ENCODE measurements at regions not wholly inside any gene's neighbourhood (a gene's known extent, or its start where the extent isn't known, plus 50 kb on each side); places are given as distances from the start of the nearest gene placed in this dataset.
"Not testable (repeated sequence)": the region's sequence is repeated elsewhere in the genome, so short reads cannot be mapped to it uniquely, and the experiment has no call there.

- WGBS, 2 experiments (ENCODE audit: insufficient coverage in 2 of 2), result 92 to 100% methylated on average over 3 to 4 of the region's 8 CpGs
- Histone ChIP-seq H3K27ac (ENCODE audit: low read depth, low read length, severe bottlenecking) (peak overlapping the region; percentile 67), H3K4me3 (ENCODE audit: extremely low read depth, insufficient read depth, low read length, poor library complexity, severe bottlenecking) (no peak overlapping the region), H3K4me1 (ENCODE audit: control insufficient read depth, insufficient read depth, low read length, poor library complexity, severe bottlenecking) (peaks cover 2% of the 10 kb centered on the region), H3K36me3 (ENCODE audit: control insufficient read depth, insufficient read depth, low read length) (no peaks in the 10 kb centered on the region), H3K9me3 (ENCODE audit: control insufficient read depth, low read length) (no peaks in the 10 kb centered on the region)
Observed at GRCh38 chr5:158451203-158451992, 592.5 kb upstream of the CLINT1 start.

GRCh38 chr5:158450751-158451171, 591.8 kb upstream of the CLINT1 start:
- H3K27ac ChIP-seq (ENCODE audit: low read depth, low read length, severe bottlenecking), result peak overlapping the region; percentile 67
- no peak overlapping the region for H3K4me3 ChIP-seq (ENCODE audit: extremely low read depth, insufficient read depth, low read length, poor library complexity, severe bottlenecking)
- H3K4me1 ChIP-seq (ENCODE audit: control insufficient read depth, insufficient read depth, low read length, poor library complexity, severe bottlenecking), result no peaks in the 10 kb centered on the region
- H3K36me3 ChIP-seq (ENCODE audit: control insufficient read depth, insufficient read depth, low read length), result no peaks in the 10 kb centered on the region
- 94% methylated on average over 3 of the region's 5 CpGs; no CpG with 5 or more reads in 1 of the 2 experiments for WGBS, 2 experiments (ENCODE audit: insufficient coverage in 2 of 2)
- no peaks in the 10 kb centered on the region for H3K9me3 ChIP-seq (ENCODE audit: control insufficient read depth, low read length)

DNA sequence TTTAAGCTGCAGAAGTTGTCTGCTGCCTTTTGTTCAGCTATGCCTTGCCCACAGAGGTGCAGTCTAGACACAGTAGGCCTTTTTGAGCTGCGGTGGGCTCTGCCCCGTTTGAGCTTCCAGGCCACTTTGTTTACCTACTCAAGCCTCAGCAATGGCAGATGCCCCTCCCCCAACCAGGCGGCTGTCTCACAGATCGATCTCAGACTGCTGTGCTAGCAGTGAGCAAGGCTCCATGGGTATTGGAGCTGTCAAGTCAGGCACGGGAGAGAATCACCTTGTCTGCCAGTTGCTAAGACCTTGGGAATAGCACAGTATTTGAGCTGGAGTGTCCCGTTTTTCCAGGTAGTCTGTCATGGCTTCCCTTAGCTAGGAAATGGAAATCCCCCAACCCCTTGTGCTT, 587.8 kb upstream of the CLINT1 start:
- not testable (repeated sequence) for H3K4me1 ChIP-seq (ENCODE audit: control insufficient read depth, insufficient read depth, low read length, poor library complexity, severe bottlenecking); H3K36me3 ChIP-seq (ENCODE audit: control insufficient read depth, insufficient read depth, low read length); H3K9me3 ChIP-seq (ENCODE audit: control insufficient read depth, low read length); H3K27ac ChIP-seq (ENCODE audit: low read depth, low read length, severe bottlenecking); H3K4me3 ChIP-seq (ENCODE audit: extremely low read depth, insufficient read depth, low read length, poor library complexity, severe bottlenecking)
- WGBS, 2 experiments (ENCODE audit: insufficient coverage in 2 of 2), result 70 to 80% methylated on average over 5 to 6 of the region's 6 CpGs

GRCh38 chr5:158439204-158439603, 580.3 kb upstream of the CLINT1 start:
- not testable (repeated sequence) for H3K36me3 ChIP-seq (ENCODE audit: control insufficient read depth, insufficient read depth, low read length); H3K4me3 ChIP-seq (ENCODE audit: extremely low read depth, insufficient read depth, low read length, poor library complexity, severe bottlenecking); H3K9me3 ChIP-seq (ENCODE audit: control insufficient read depth, low read length); H3K27ac ChIP-seq (ENCODE audit: low read depth, low read length, severe bottlenecking); H3K4me1 ChIP-seq (ENCODE audit: control insufficient read depth, insufficient read depth, low read length, poor library complexity, severe bottlenecking)
- 80 to 100% methylated on average over 1 of the region's 3 CpGs for WGBS, 2 experiments (ENCODE audit: insufficient coverage in 2 of 2)

GRCh38 chr5:158436271-158437065, 577.5 kb upstream of the CLINT1 start:
- H3K9me3 ChIP-seq (ENCODE audit: control insufficient read depth, low read length), result no peaks in the 10 kb centered on the region
- H3K4me1 ChIP-seq (ENCODE audit: control insufficient read depth, insufficient read depth, low read length, poor library complexity, severe bottlenecking), result no peaks in the 10 kb centered on the region
- 100% methylated on average over 1 of the region's 2 CpGs; no CpG with 5 or more reads in 1 of the 2 experiments for WGBS, 2 experiments (ENCODE audit: insufficient coverage in 2 of 2)
- H3K4me3 ChIP-seq (ENCODE audit: extremely low read depth, insufficient read depth, low read length, poor library complexity, severe bottlenecking), result no peak overlapping the region
- no peak overlapping the region for H3K27ac ChIP-seq (ENCODE audit: low read depth, low read length, severe bottlenecking)
- H3K36me3 ChIP-seq (ENCODE audit: control insufficient read depth, insufficient read depth, low read length), result no peaks in the 10 kb centered on the region

- Histone ChIP-seq H3K4me1 (ENCODE audit: control insufficient read depth, insufficient read depth, low read length, poor library complexity, severe bottlenecking) (no peaks in the 10 kb centered on the region), H3K9me3 (ENCODE audit: control insufficient read depth, low read length) (no peaks in the 10 kb centered on the region), H3K36me3 (ENCODE audit: control insufficient read depth, insufficient read depth, low read length) (no peaks in the 10 kb centered on the region), H3K4me3 (ENCODE audit: extremely low read depth, insufficient read depth, low read length, poor library complexity, severe bottlenecking) (no peak overlapping the region), H3K27ac (ENCODE audit: low read depth, low read length, severe bottlenecking) (no peak overlapping the region)
- WGBS, 2 experiments (ENCODE audit: insufficient coverage in 2 of 2), result 100% methylated on average over 1 of the region's 4 CpGs; no CpG with 5 or more reads in 1 of the 2 experiments
Observed at GRCh38 chr5:158435161-158435616, 576.2 kb upstream of the CLINT1 start.

- Histone ChIP-seq H3K4me3 (ENCODE audit: extremely low read depth, insufficient read depth, low read length, poor library complexity, severe bottlenecking) (no peak overlapping the region), H3K36me3 (ENCODE audit: control insufficient read depth, insufficient read depth, low read length) (no peaks in the 10 kb centered on the region), H3K9me3 (ENCODE audit: control insufficient read depth, low read length) (no peaks in the 10 kb centered on the region), H3K27ac (ENCODE audit: low read depth, low read length, severe bottlenecking) (no peak overlapping the region), H3K4me1 (ENCODE audit: control insufficient read depth, insufficient read depth, low read length, poor library complexity, severe bottlenecking) (no peaks in the 10 kb centered on the region)
- 50% methylated on average over 2 of the region's 2 CpGs; no CpG with 5 or more reads in 1 of the 2 experiments for whole genome bisulfite sequencing, 2 experiments (ENCODE audit: insufficient coverage in 2 of 2)
Observed at GRCh38 chr5:158434749-158435148, 575.8 kb upstream of the CLINT1 start.

DNA sequence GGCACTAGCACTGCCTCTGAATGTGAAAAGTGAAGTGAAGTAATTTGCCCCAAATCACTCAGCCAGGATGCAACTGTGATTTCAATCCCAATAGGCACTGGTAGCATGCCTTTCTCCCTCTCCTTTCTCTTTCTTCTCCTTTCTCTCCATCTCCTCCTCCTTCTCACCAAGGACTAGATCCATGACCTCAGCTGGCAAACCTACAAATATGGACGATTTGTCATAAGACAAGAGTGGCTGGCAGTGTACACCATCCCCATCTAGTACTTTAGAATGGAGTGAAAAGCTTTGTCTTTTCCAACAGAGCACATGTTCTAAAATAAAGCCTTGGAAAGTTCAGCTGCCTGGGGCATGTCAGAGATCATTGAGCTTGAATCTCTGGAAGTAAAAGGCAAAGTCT, 574.7 kb upstream of the CLINT1 start:
- Histone ChIP-seq H3K4me3 (ENCODE audit: extremely low read depth, insufficient read depth, low read length, poor library complexity, severe bottlenecking) (no peak overlapping the region), H3K36me3 (ENCODE audit: control insufficient read depth, insufficient read depth, low read length) (no peaks in the 10 kb centered on the region), H3K4me1 (ENCODE audit: control insufficient read depth, insufficient read depth, low read length, poor library complexity, severe bottlenecking) (no peaks in the 10 kb centered on the region), H3K9me3 (ENCODE audit: control insufficient read depth, low read length) (no peaks in the 10 kb centered on the region), H3K27ac (ENCODE audit: low read depth, low read length, severe bottlenecking) (no peak overlapping the region)
- WGBS, 2 experiments (ENCODE audit: insufficient coverage in 2 of 2), result 83% methylated on average over 1 of the region's 1 CpG; no CpG with 5 or more reads in 1 of the 2 experiments

DNA sequence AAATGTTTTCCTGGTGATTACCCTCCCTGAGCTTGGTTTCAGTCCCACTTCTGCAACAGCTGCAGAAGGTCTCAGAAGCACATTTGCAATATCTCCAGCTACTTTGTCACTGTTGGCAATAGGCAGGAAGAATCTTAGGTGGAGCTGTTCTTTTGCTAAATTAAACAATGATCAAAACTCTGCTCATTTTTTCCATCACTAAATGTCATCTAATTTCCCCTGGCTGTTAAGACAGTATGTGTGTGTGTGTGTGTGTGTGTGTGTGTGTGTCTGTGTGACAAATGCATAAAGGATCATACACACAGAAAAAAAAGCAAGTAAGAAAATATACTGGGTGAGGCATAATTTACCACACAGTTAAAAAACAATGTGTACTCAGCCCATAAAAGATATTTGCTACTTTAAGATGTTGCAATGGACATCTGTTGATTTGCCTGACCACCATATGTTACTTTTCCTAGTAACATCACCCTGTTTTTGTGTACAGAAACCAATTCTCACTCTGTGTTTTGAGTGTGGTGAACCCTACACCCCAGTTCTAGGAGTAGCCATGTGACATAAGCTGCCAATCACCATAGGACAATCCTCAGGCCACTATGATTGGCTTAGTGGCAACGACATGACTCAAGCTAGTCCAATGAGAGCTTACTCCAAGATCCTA, 572.6 kb upstream of the CLINT1 start:
- Histone ChIP-seq H3K9me3 (ENCODE audit: control insufficient read depth, low read length) (no peaks in the 10 kb centered on the region), H3K27ac (ENCODE audit: low read depth, low read length, severe bottlenecking) (no peak overlapping the region), H3K4me3 (ENCODE audit: extremely low read depth, insufficient read depth, low read length, poor library complexity, severe bottlenecking) (no peak overlapping the region), H3K36me3 (ENCODE audit: control insufficient read depth, insufficient read depth, low read length) (no peaks in the 10 kb centered on the region), H3K4me1 (ENCODE audit: control insufficient read depth, insufficient read depth, low read length, poor library complexity, severe bottlenecking) (no peaks in the 10 kb centered on the region)
- WGBS, 2 experiments (ENCODE audit: insufficient coverage in 2 of 2), result 100% methylated on average over 1 of the region's 1 CpG; no CpG with 5 or more reads in 1 of the 2 experiments

DNA sequence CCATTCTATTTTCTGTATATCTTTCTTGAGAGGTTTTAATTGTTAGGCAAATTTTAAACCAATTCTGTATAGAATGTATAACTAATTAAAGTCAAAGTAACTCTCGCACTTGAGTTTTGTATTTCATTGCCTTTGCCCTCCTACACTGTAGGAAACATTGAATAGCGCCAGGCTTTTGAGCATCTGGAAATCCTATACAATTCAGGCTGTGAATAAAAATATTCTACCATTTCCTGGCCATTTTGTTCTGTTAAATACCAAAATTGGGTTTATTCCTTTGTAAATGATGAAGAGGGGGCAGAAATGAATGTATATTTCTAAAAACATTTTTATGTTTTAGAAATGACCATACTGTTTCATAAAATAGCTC, 571.8 kb upstream of the CLINT1 start:
- Histone ChIP-seq H3K9me3 (ENCODE audit: control insufficient read depth, low read length) (no peaks in the 10 kb centered on the region), H3K36me3 (ENCODE audit: control insufficient read depth, insufficient read depth, low read length) (no peaks in the 10 kb centered on the region), H3K4me3 (ENCODE audit: extremely low read depth, insufficient read depth, low read length, poor library complexity, severe bottlenecking) (no peak overlapping the region), H3K4me1 (ENCODE audit: control insufficient read depth, insufficient read depth, low read length, poor library complexity, severe bottlenecking) (no peaks in the 10 kb centered on the region), H3K27ac (ENCODE audit: low read depth, low read length, severe bottlenecking) (no peak overlapping the region)
- WGBS, 2 experiments (ENCODE audit: insufficient coverage in 2 of 2), result no CpG with 5 or more reads among the region's 2 CpGs

Data from mesodermal cell (in vitro differentiated cells).